PFSK-1 (cell line): ENCODE measurements at regions not wholly inside any gene's neighbourhood (a gene's known extent, or its start where the extent isn't known, plus 50 kb on each side); places are given as distances from the start of the nearest gene placed in this dataset.

Experiments
- FOXP2 ChIP-seq: optimal IDR thresholded peaks from 2 replicates; pipeline ENCODE3; 2011; ENCODE audit warnings: borderline replicate concordance, control low read depth, inconsistent platforms; ENCODE audit not compliant: insufficient read depth; ENCODE audit errors: extremely low read length, extremely low read depth
- POLR2AphosphoS5 ChIP-seq: IDR thresholded peaks from 2 replicates; pipeline ENCODE4 v1.6.1; 2012; ENCODE audit warnings: low read depth, mild to moderate bottlenecking, control low read depth, low read length, moderate library complexity
- REST ChIP-seq, 2 experiments: IDR thresholded peaks; 2 replicates each; pipeline versions ENCODE4 v1.6.1 to v1.8.0; 2011 to 2012; ENCODE audit warnings: low read depth in 2 of 2, low read length in 2 of 2, control low read depth in 1 of 2, inconsistent platforms in 1 of 2, mild to moderate bottlenecking in 1 of 2, moderate library complexity in 1 of 2; ENCODE audit not compliant: insufficient read depth in 1 of 2
- SIN3A ChIP-seq: IDR thresholded peaks from 2 replicates; pipeline ENCODE4 v1.6.1; 2012; ENCODE audit warnings: mild to moderate bottlenecking, low read length, moderate library complexity, borderline replicate concordance; ENCODE audit not compliant: insufficient read depth
- TAF1 ChIP-seq: IDR thresholded peaks from 2 replicates; pipeline ENCODE4 v1.6.1; 2012; ENCODE audit warnings: low read length, control low read depth, borderline replicate concordance; ENCODE audit not compliant: insufficient read depth

- TF ChIP-seq FOXP2: no peak
- no peak for TF ChIP-seq TAF1
- TF ChIP-seq REST (IDR thresholded peaks at IDR 0.05; ENCODE audit: insufficient read depth in 1 of 2, low read depth in 2 of 2, low read length in 2 of 2): no peak
- TF ChIP-seq SIN3A: no peak
- no peak for TF ChIP-seq POLR2AphosphoS5
These were observed 371.7 kb downstream of the DIPK2A start for GRCh38 chr3:144343343-144343742.

GRCh38 chr3:144343777-144344176 lies 372.2 kb downstream of the DIPK2A start:
- TF ChIP-seq SIN3A (no peak), TAF1 (no peak), FOXP2 (no peak), REST (IDR thresholded peaks at IDR 0.05; ENCODE audit: insufficient read depth in 1 of 2, low read depth in 2 of 2, low read length in 2 of 2) (no peak), POLR2AphosphoS5 (no peak)

- TF ChIP-seq FOXP2 (no peak), POLR2AphosphoS5 (no peak), REST (IDR thresholded peaks at IDR 0.05; ENCODE audit: insufficient read depth in 1 of 2, low read depth in 2 of 2, low read length in 2 of 2) (no peak), SIN3A (no peak), TAF1 (no peak)
These were observed 373.4 kb downstream of the DIPK2A start for GRCh38 chr3:144344925-144345548.

GRCh38 chr3:144350125-144350524 lies 378.5 kb downstream of the DIPK2A start:
- TF ChIP-seq POLR2AphosphoS5: no peak
- no peak for TF ChIP-seq REST (IDR thresholded peaks at IDR 0.05; ENCODE audit: insufficient read depth in 1 of 2, low read depth in 2 of 2, low read length in 2 of 2)
- no peak for TF ChIP-seq SIN3A
- TF ChIP-seq TAF1: no peak
- no peak for TF ChIP-seq FOXP2
